ENCODE measurements at regions not wholly inside any gene's neighbourhood (a gene's known extent, or its start where the extent isn't known, plus 50 kb on each side); places are given as distances from the start of the nearest gene placed in this dataset.

DNA sequence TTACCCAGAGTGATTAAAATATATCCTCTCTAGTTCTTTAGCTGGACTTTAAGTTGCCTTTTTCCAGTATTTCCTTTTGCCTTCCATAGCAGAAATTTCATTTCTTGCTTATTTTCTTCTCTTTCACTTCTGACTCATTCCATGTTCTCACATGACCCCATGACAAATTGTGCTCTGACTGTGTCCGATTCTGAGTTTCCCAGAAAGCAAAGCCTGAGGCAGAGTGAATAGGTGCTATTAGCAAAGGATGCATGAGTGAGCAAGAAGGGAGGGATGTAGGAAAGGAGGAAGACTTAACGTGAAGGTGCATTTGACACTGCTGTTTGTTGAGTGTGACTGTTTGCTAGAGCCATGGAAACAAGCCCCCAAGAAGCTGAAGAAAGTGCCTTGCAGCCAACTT lies 82.6 kb upstream of the CNTNAP4 start:
- TF ChIP-seq GATA3 (IDR thresholded peaks at IDR 0.05; ENCODE audit: low read depth, low read length), result no peak
- TF ChIP-seq GATA2 (IDR thresholded peaks at IDR 0.05; ENCODE audit: low read depth, low read length), result no peak
